BE2C (cell line): ENCODE measurements at regions not wholly inside any gene's neighbourhood (a gene's known extent, or its start where the extent isn't known, plus 50 kb on each side); places are given as distances from the start of the nearest gene placed in this dataset.

Experiments used
- DNase-seq: peaks from one replicate; pipeline ENCODE4 v3.0.0-alpha.2; 2020
- H3K27me3 ChIP-seq: fragments of 250-450 bp; sonication (Bioruptor Pico); 2 replicates; pipeline ENCODE4 v1.5.1; 2020; ENCODE audit warnings: mild to moderate bottlenecking
- H3K36me3 ChIP-seq: fragments of 250-450 bp; sonication (Bioruptor Pico); 2 replicates; pipeline ENCODE4 v1.5.1; 2020; ENCODE audit warnings: mild to moderate bottlenecking
- H3K4me1 ChIP-seq: fragments of 250-450 bp; sonication (Bioruptor Pico); 2 replicates; pipeline ENCODE4 v1.5.1; 2020
- H3K4me3 ChIP-seq: 2 replicates; pipeline ENCODE4 v1.5.1; 2011; ENCODE audit warnings: low read depth, low read length
- H3K9me3 ChIP-seq: fragments of 250-450 bp; sonication (Bioruptor Pico); 2 replicates; pipeline ENCODE4 v1.5.1; 2020
- CTCF ChIP-seq: IDR thresholded peaks from 2 replicates; pipeline ENCODE4 v1.5.1; 2012; ENCODE audit warnings: mild to moderate bottlenecking, low read depth, low read length

GRCh38 chr2:222080141-222080540, 218.7 kb downstream of the PAX3 start:
- no peaks in the 10 kb centered on the region for H3K9me3 ChIP-seq
- no peaks in the 10 kb centered on the region for H3K4me1 ChIP-seq
- peaks cover 20% of the 10 kb centered on the region for H3K27me3 ChIP-seq
- TF ChIP-seq CTCF, result no peak
- DNase-seq, result no peak
- no peaks in the 10 kb centered on the region for H3K36me3 ChIP-seq
- H3K4me3 ChIP-seq, result no peak overlapping the region

GRCh38 chr2:222076973-222077690, 221.7 kb downstream of the PAX3 start:
- Histone ChIP-seq H3K4me1 (no peaks in the 10 kb centered on the region), H3K4me3 (no peak overlapping the region), H3K27me3 (peaks cover 13% of the 10 kb centered on the region), H3K9me3 (no peaks in the 10 kb centered on the region), H3K36me3 (no peaks in the 10 kb centered on the region)
- DNase-seq, result no peak
- no peak for TF ChIP-seq CTCF

DNA sequence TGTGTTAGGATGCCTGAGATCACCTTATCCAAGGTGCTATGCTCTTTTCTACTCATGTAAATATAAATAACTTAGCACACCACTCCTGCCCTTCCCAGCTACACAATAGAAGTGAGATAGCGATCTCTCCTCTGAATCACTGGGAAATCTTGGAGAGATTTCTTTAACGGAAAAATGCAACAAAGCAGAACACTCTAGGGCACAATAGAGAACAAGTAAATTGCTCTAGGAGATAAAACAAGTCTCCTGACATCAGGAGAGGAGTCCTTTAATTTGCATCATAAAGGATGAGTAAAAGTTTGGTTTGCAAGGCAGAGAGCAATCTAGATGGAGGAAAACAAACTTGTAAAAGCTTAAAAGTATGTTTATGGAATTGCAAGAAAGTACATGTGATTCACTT, 224.1 kb downstream of the PAX3 start:
- no peaks in the 10 kb centered on the region for H3K36me3 ChIP-seq
- H3K9me3 ChIP-seq, result no peaks in the 10 kb centered on the region
- no peak for DNase-seq
- no peaks in the 10 kb centered on the region; the same call in 1 of the 2 replicates for H3K27me3 ChIP-seq
- no peak overlapping the region for H3K4me3 ChIP-seq
- no peak for TF ChIP-seq CTCF
- H3K4me1 ChIP-seq, result no peaks in the 10 kb centered on the region

DNA sequence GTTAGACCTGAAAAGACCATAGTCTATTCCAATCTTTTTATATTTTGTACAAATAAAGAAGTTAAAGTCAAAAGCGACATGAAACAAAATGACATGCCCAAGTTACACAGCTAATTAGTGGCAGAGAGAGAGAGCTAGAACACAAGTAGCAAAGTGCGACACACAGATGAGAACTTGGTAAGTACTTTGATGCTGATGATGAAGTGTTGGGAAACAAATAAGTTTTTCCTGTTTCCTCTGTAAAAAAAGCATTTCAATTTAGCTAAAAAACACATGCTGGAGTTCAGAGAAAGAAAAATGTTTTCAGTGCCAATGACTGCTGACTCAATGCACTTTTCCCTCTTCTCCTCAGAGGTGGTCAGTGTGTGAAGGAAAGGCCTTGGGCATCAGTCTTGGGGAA, 226.9 kb downstream of the PAX3 start:
- TF ChIP-seq CTCF, result no peak
- Histone ChIP-seq H3K27me3 (no peaks in the 10 kb centered on the region), H3K36me3 (no peaks in the 10 kb centered on the region), H3K9me3 (no peaks in the 10 kb centered on the region), H3K4me3 (no peak overlapping the region), H3K4me1 (no peaks in the 10 kb centered on the region)
- no peak for DNase-seq

DNA sequence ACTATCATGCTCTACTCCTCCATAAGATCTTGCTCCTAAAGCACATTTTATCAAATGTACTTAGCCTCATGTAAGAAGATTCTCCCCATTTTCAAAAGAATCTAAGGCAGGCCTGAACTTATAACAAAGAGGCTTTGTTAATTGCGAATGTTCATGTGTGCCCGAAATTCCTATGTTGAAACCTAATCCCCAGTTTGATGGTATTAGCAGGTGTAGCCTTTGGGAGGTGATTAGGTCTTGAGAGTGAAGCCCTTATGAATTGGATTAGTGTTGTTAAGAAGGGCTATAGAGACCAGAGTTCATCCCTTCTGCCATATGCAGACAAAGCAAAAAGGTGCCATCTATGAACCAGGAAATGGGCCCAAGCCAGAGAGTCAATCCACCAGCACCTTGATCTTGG, 234.5 kb downstream of the PAX3 start:
- H3K9me3 ChIP-seq, result no peaks in the 10 kb centered on the region
- H3K27me3 ChIP-seq, result peaks cover 36% of the 10 kb centered on the region
- H3K4me3 ChIP-seq, result no peak overlapping the region
- H3K4me1 ChIP-seq, result no peaks in the 10 kb centered on the region
- no peak for TF ChIP-seq CTCF
- H3K36me3 ChIP-seq, result no peaks in the 10 kb centered on the region
- no peak for DNase-seq

DNA sequence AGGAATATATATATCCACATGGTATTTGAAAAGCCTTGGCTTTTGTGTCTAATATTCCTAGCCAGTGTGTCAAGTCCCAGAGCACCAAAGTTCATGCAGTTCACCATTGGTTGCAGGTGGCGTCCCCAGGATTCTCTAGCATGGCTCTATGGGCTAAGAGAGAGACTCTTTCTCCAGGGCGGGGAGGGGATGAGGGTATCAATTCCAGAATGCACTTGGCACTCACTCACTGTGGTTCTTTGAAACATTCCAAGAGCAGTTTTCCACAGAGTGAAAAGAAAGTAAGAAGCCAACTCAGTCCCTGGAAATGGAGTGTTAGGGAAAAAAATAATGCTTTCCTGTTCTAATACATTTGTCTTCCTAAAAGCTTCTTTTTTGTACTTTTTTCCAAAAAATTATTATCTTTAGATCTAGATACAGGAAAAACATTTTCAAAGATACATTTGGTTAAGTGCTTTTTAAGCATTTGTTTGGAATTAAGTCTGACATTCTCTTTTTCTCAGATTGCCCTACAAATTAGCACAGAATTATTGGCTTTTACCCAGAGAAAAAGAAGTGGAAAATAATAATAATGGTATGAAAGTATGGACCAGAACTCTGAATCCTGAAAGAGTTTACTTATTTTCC, 239.9 kb downstream of the PAX3 start:
- Histone ChIP-seq H3K4me3 (no peak overlapping the region), H3K27me3 (peaks cover 63% of the 10 kb centered on the region), H3K36me3 (no peaks in the 10 kb centered on the region), H3K4me1 (no peaks in the 10 kb centered on the region), H3K9me3 (no peaks in the 10 kb centered on the region)
- DNase-seq, result no peak
- no peak for TF ChIP-seq CTCF
